Body of pancreas (tissue), 4 donors: ENCODE measurements at regions not wholly inside any gene's neighbourhood (a gene's known extent, or its start where the extent isn't known, plus 50 kb on each side); places are given as distances from the start of the nearest gene placed in this dataset.
A peak's percentile ranks its signal among the peaks of the same experiment; 100 is the strongest.

Experiments used
- ATAC-seq: fragments of 150-250 bp; one replicate; pipeline ENCODE4 v1.9.1; 2016
- DNase-seq, 4 donors: peaks; one replicate each; pipeline ENCODE4 v3.0.0-alpha.2; 2019
- H3K27ac ChIP-seq, 4 donors: fragments of 200-600 bp; sonication (generic); 1 replicate in 3 of 4; 2 replicates in 1 of 4; pipeline versions ENCODE4 v1.5.1 to v1.6.1; 2016 to 2019; ENCODE audit warnings: mild to moderate bottlenecking in 1 of 4, mixed read lengths in 1 of 4, moderate library complexity in 1 of 4
- H3K27me3 ChIP-seq, 2 donors: fragments of 200-600 bp; sonication (generic); one replicate each; pipeline ENCODE4 v1.6.0; 2016; ENCODE audit warnings: mild to moderate bottlenecking in 1 of 2
- H3K36me3 ChIP-seq, 2 donors: fragments of 200-600 bp; sonication (generic); replicated peaks in 1 of 2; 2 replicates each; pipeline ENCODE4 v1.5.1; 2016; ENCODE audit warnings: low read depth in 2 of 2; ENCODE audit not compliant: insufficient read depth in 1 of 2
- H3K4me1 ChIP-seq: fragments of 200-600 bp; sonication (generic); one replicate; pipeline ENCODE4 v1.6.0; 2016
- H3K4me3 ChIP-seq, 2 donors: fragments of 200-600 bp; sonication (generic); 1 replicate in 1 of 2; 2 replicates in 1 of 2; pipeline ENCODE4 v1.5.1; 2016 to 2019
- H3K9me3 ChIP-seq, 3 donors: fragments of 200-600 bp; sonication (generic); 1 replicate in 2 of 3; 2 replicates in 1 of 3; pipeline ENCODE4 v1.5.1; 2016
- POLR2A ChIP-seq, 3 donors: fragments of 450-650 bp; IDR thresholded peaks; one replicate each; pipeline ENCODE4 v1.6.1; 2016; ENCODE audit warnings: antibody characterized with exemption in 3 of 3, mild to moderate bottlenecking in 2 of 3
- WGBS, 2 donors: methylation state at CpG; one replicate each; pipeline ENCODE4 v1.1.5; 2017; 5-methylcytosine and 5-hydroxymethylcytosine counted together
- intact Hi-C: fragments of 100-400 bp; cut with DNase I; formaldehyde crosslinking; loops from one replicate; pipeline ENCODE4 v1.15.1; 2023
- TF ChIP-seq, protein P1 (sequence below), 7 experiments: fragments of 450-650 bp in 4 of 7; fragments of 200-600 bp in 3 of 7; sonication (generic) in 3 of 7; IDR thresholded peaks; one replicate each; pipeline ENCODE4 v1.5.1; 2016 to 2019; ENCODE audit warnings: antibody characterized with exemption in 7 of 7

DNA sequence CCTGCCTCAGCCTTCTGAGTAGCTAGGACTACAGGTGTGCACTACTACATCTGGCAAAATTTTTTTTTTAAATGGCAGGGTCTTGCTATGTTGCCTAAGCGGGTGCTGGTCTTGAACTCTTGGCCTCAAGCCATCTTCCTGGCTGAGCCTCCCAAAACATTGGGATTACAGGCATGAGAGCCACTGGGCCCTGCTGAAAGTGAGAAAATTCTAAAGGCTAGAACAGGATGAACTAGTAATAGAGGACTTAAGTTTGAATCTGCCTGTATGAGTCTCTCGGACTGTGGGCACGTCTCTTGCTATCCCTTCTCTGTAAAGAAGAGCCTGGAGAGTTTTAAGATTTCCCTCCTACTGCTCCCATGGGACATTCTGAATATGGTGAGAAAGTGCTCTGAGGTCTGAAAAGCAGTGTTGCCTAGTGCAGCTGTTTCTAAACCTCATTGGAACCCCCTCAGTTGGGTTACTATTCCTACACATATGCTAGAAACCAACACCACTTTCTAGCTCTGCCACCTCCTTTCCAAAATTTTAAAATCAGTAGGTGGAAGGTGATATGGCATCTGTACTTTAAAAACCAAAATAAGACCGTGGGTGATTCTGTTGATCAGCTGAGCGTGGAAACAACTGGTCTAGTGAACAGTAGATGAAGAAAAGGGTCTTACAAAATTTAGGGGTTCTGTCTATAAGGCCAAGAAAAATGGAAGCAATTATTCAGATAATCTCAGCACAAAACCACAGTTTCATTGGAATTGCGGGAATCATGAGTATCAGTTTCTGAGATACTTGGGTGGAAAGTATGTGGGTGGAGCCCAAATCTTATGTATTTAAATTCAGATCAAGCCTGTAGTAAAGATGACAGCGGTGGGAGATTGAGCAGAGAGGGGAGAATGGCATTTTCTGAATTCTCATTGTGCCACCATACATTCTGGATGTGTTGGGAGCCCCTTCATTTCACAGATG lies 259.8 kb upstream of the CXCR4 start:
- Histone ChIP-seq H3K4me3 (no peak overlapping the region), H3K9me3 (no peaks in the 10 kb centered on the region), H3K27ac (no peak overlapping the region), H3K4me1 (no peaks in the 10 kb centered on the region), H3K36me3 (no peaks in the 10 kb centered on the region), H3K27me3 (no peaks in the 10 kb centered on the region)
- WGBS, 2 donors: 72 to 84% methylated on average over 7 of the region's 7 CpGs
- DNase-seq: no peak
- ATAC-seq: no peak
- TF ChIP-seq POLR2A (IDR thresholded peaks at IDR 0.05): no peak
- TF ChIP-seq, protein P1, sequence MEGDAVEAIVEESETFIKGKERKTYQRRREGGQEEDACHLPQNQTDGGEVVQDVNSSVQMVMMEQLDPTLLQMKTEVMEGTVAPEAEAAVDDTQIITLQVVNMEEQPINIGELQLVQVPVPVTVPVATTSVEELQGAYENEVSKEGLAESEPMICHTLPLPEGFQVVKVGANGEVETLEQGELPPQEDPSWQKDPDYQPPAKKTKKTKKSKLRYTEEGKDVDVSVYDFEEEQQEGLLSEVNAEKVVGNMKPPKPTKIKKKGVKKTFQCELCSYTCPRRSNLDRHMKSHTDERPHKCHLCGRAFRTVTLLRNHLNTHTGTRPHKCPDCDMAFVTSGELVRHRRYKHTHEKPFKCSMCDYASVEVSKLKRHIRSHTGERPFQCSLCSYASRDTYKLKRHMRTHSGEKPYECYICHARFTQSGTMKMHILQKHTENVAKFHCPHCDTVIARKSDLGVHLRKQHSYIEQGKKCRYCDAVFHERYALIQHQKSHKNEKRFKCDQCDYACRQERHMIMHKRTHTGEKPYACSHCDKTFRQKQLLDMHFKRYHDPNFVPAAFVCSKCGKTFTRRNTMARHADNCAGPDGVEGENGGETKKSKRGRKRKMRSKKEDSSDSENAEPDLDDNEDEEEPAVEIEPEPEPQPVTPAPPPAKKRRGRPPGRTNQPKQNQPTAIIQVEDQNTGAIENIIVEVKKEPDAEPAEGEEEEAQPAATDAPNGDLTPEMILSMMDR (IDR thresholded peaks at IDR 0.05): no peak
- intact Hi-C loops: no loop called here

DNA sequence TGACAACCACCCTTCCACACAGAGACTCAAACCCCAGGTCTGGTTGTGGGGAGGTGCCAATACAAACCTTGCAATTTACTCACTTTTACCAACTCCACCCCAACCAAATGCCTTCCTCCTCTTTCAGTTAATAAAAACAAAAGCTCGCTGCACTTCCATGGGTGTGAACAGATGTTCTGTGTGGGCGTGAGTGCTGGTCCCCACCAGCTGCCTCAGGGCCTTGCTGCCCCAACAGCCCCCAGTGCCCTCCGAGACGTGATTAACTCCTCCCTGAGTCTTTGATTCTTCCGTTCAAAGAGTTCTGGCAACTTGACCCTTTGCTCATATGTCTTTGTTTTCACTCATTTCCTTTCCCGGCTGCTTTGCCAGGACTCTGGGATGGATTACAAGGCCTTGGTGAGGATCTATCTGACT lies 258.9 kb upstream of the CXCR4 start:
- WGBS, 2 donors: 63 to 78% methylated on average over 6 of the region's 6 CpGs
- Histone ChIP-seq H3K4me1 (no peaks in the 10 kb centered on the region), H3K36me3 (no peaks in the 10 kb centered on the region), H3K4me3 (no peak overlapping the region), H3K9me3 (no peaks in the 10 kb centered on the region), H3K27ac (no peak overlapping the region), H3K27me3 (no peaks in the 10 kb centered on the region)
- ATAC-seq: no peak
- TF ChIP-seq, protein P1 (IDR thresholded peaks at IDR 0.05): no peak
- no peak for TF ChIP-seq POLR2A (IDR thresholded peaks at IDR 0.05)
- intact Hi-C loops: no loop called here
- no peak for DNase-seq

DNA sequence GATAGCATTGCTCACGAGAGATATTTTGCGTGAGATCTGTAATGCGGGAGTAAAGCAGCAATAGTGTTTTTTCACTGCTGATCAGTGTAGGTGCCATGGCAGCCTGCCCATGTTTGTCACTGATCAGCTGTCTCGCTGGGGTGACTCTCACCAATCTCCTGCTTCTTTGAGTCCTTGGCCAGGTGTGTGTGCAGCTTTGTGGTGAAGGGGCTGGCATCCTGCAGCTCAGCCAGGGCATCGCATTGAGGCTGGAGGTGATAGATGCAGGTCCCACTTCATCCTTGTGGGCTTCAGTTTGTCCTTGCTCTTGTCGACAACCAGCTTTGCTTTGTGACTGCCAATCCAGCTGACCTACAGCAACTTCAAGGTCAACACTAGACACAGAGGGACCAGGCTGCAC lies 258.3 kb upstream of the CXCR4 start:
- 42 to 52% methylated on average over 6 of the region's 6 CpGs for WGBS, 2 donors

DNA sequence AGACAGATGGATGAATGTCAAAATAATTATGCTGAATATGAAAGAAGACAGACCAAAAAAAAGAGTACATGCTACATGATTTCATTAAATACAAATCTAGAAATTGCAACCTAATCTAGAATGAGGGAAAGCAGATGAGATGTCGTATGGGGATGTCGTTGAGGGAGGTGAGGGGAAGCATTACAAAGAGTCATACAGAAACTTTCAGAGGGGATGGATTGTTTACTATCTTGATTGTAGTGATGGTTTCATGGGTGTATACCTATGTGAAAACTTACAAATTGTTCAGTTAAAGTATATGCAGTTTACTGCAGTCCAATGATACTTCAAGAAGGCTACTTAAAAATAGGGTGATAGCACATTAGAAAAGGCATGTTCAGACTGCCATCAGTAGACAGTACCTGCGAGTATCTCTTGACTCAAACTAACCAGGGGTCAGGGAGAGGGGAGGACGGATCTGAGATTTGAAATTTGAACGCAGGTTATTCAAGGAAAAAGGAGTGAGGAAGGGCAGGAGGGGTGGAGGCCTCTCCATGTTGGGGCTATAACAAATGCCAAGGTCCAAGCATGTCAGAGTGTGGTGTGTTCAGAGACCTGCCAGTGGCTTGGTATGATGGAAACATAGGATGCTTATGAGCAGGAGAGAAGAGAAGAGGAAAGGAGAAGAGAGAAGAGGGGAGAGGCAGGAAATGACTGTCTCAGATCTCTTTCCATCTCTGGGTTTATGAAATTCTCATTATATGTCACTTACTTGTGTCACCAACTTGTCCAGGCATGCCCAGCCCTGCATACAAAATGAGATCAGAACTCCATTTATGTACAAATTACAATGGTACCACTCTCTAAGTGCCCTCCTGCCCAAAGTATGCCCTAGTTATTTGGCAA lies 257.3 kb upstream of the CXCR4 start:
- no peaks in the 10 kb centered on the region for H3K27me3 ChIP-seq
- no peak overlapping the region for H3K27ac ChIP-seq
- DNase-seq: no peak
- H3K4me1 ChIP-seq: no peaks in the 10 kb centered on the region
- intact Hi-C loops: no loop called here
- ATAC-seq: no peak
- 78 to 88% methylated on average over 5 of the region's 5 CpGs for WGBS, 2 donors
- no peak overlapping the region for H3K4me3 ChIP-seq
- no peaks in the 10 kb centered on the region for H3K36me3 ChIP-seq
- no peaks in the 10 kb centered on the region for H3K9me3 ChIP-seq
- TF ChIP-seq, protein P1 (IDR thresholded peaks at IDR 0.05): no peak
- TF ChIP-seq POLR2A (IDR thresholded peaks at IDR 0.05): no peak

More for the DNA sequence above, 258.3 kb upstream of the CXCR4 start:
- DNase-seq (peak in 3 of 4 donors; percentile 9 to 45 (median 36)), ATAC-seq (no peak)
- Histone ChIP-seq H3K4me1 (no peaks in the 10 kb centered on the region), H3K9me3 (no peaks in the 10 kb centered on the region), H3K4me3 (no peak overlapping the region), H3K27me3 (no peaks in the 10 kb centered on the region), H3K36me3 (no peaks in the 10 kb centered on the region), H3K27ac (no peak overlapping the region)
- TF ChIP-seq, protein P1 (IDR thresholded peaks at IDR 0.05): no peak
- TF ChIP-seq POLR2A (IDR thresholded peaks at IDR 0.05): no peak
- intact Hi-C loops: no loop called here
